Stimulated activated naive CD8-positive, alpha-beta T cell treated with anti-CD3 and anti-CD28 coated beads, Interleukin-15, Interleukin-2, amounts not matched to agents 100 U/mL and 50 U/mL, for 24 hours (primary cell): ENCODE measurements at regions not wholly inside any gene's neighbourhood (a gene's known extent, or its start where the extent isn't known, plus 50 kb on each side); places are given as distances from the start of the nearest gene placed in this dataset.
"Not testable (repeated sequence)": the region's sequence is repeated elsewhere in the genome, so short reads cannot be mapped to it uniquely, and the experiment has no call there.

Source experiments
- ATAC-seq: fragments of 150-1000 bp; cut with Tn5 transposase; one replicate; pipeline ENCODE4 v1.10.0; 2021
- DNase-seq: peaks from one replicate; pipeline ENCODE4 v3.0.0; 2021

GRCh38 chr6:155832596-155832995 lies 377.0 kb upstream of the NOX3 start:
- DNase-seq (no peak), ATAC-seq (no peak)

- no peak for ATAC-seq
- DNase-seq: no peak
Observed at GRCh38 chr6:155830531-155830930, 374.9 kb upstream of the NOX3 start.

GRCh38 chr6:155829646-155830045 lies 374.0 kb upstream of the NOX3 start:
- ATAC-seq (no peak), DNase-seq (no peak)

GRCh38 chr6:155828989-155829388 lies 373.4 kb upstream of the NOX3 start:
- DNase-seq (no peak), ATAC-seq (no peak)

GRCh38 chr6:155818698-155819097 lies 363.1 kb upstream of the NOX3 start:
- no peak for DNase-seq
- ATAC-seq: no peak

- DNase-seq (no peak), ATAC-seq (no peak)
Observed at GRCh38 chr6:155813548-155813947, 357.9 kb upstream of the NOX3 start.

GRCh38 chr6:155807243-155807642 lies 351.6 kb upstream of the NOX3 start:
- DNase-seq (no peak), ATAC-seq (no peak)

- ATAC-seq (no peak), DNase-seq (no peak)
Observed at GRCh38 chr6:155801046-155801445, 345.4 kb upstream of the NOX3 start.

- ATAC-seq, DNase-seq: not testable (repeated sequence)
Observed at GRCh38 chr6:155798876-155799275, 343.2 kb upstream of the NOX3 start.

GRCh38 chr6:155795173-155795796 lies 339.6 kb upstream of the NOX3 start:
- ATAC-seq (no peak), DNase-seq (no peak)

- DNase-seq: no peak
- no peak for ATAC-seq
Observed at GRCh38 chr6:155791891-155792290, 336.3 kb upstream of the NOX3 start.

- ATAC-seq (no peak), DNase-seq (no peak)
Observed at GRCh38 chr6:155791186-155791585, 335.5 kb upstream of the NOX3 start.

- ATAC-seq: no peak
- no peak for DNase-seq
Observed at GRCh38 chr6:155787168-155787567, 331.5 kb upstream of the NOX3 start.

- ATAC-seq: no peak
Observed at GRCh38 chr6:155786528-155786927, 330.9 kb upstream of the NOX3 start.

GRCh38 chr6:155782739-155783459 lies 327.3 kb upstream of the NOX3 start:
- ATAC-seq (no peak), DNase-seq (no peak)

More at GRCh38 chr6:155786528-155786927, 330.9 kb upstream of the NOX3 start:
- DNase-seq: no peak

- ATAC-seq (no peak), DNase-seq (no peak)
Observed at GRCh38 chr6:155782320-155782731, 326.7 kb upstream of the NOX3 start.

GRCh38 chr6:155779456-155779855 lies 323.8 kb upstream of the NOX3 start:
- ATAC-seq (no peak), DNase-seq (no peak)

GRCh38 chr6:155778336-155778735 lies 322.7 kb upstream of the NOX3 start:
- ATAC-seq (no peak), DNase-seq (no peak)

GRCh38 chr6:155771822-155772221 lies 316.2 kb upstream of the NOX3 start:
- no peak for DNase-seq

GRCh38 chr6:155770856-155771255 lies 315.2 kb upstream of the NOX3 start:
- ATAC-seq: no peak
- no peak for DNase-seq

More at GRCh38 chr6:155771822-155772221, 316.2 kb upstream of the NOX3 start:
- ATAC-seq: no peak

GRCh38 chr6:155770313-155770712 lies 314.7 kb upstream of the NOX3 start:
- ATAC-seq (no peak), DNase-seq (no peak)

GRCh38 chr6:155765275-155766194 lies 309.9 kb upstream of the NOX3 start:
- ATAC-seq: no peak
- no peak for DNase-seq

GRCh38 chr6:155762649-155763048 lies 307.0 kb upstream of the NOX3 start:
- DNase-seq (no peak), ATAC-seq (no peak)
